ENCODE measurements at regions not wholly inside any gene's neighbourhood (a gene's known extent, or its start where the extent isn't known, plus 50 kb on each side); places are given as distances from the start of the nearest gene placed in this dataset.

GRCh38 chr11:134866215-134866614, 454.2 kb upstream of the B3GAT1 start:
- TF ChIP-seq PBX3 (CRISPR knock-in tag; IDR thresholded peaks at IDR 0.05): no peak
- TF ChIP-seq ZNF132 (tag by site-specific recombination; IDR thresholded peaks at IDR 0.05; ENCODE audit: borderline replicate concordance): no peak
- no peak for TF ChIP-seq ZNF704 (tag by site-specific recombination; IDR thresholded peaks at IDR 0.05)
- TF ChIP-seq ZNF274 (IDR thresholded peaks at IDR 0.05; ENCODE audit: low read length): no peak
- TF ChIP-seq ZNF274 (tag by site-specific recombination; IDR thresholded peaks at IDR 0.05; ENCODE audit: borderline replicate concordance): no peak
- TF ChIP-seq ZNF280C (tag by site-specific recombination; IDR thresholded peaks at IDR 0.05): no peak
- TF ChIP-seq ZNF623 (tag by site-specific recombination; IDR thresholded peaks at IDR 0.05): no peak
- no peak for TF ChIP-seq ELK4 (IDR thresholded peaks at IDR 0.05; ENCODE audit: borderline replicate concordance, low read depth, low read length)
- TF ChIP-seq CTCF (tag by site-specific recombination; IDR thresholded peaks at IDR 0.05): no peak
- TF ChIP-seq ZNF292 (tag by site-specific recombination; IDR thresholded peaks at IDR 0.05; ENCODE audit: borderline replicate concordance, low read depth): no peak
- TF ChIP-seq ZNF221 (tag by site-specific recombination; IDR thresholded peaks at IDR 0.05; ENCODE audit: borderline replicate concordance): no peak
- TF ChIP-seq ZNF792 (tag by site-specific recombination; IDR thresholded peaks at IDR 0.05): no peak
- TF ChIP-seq ZNF223 (tag by site-specific recombination; IDR thresholded peaks at IDR 0.05): no peak
- TF ChIP-seq BCL11A (tag by site-specific recombination; IDR thresholded peaks at IDR 0.05; ENCODE audit: low read depth): no peak

Measured in HEK293 (cell line).